Progenitor cell of endocrine pancreas (in vitro differentiated cells): ENCODE measurements at regions not wholly inside any gene's neighbourhood (a gene's known extent, or its start where the extent isn't known, plus 50 kb on each side); places are given as distances from the start of the nearest gene placed in this dataset.

Experiments used
- DNase-seq: peaks from one replicate; pipeline ENCODE4 v3.0.0; 2021; ENCODE audit warnings: low spot score; ENCODE audit not compliant: unreplicated experiment
- H3K27ac Mint-ChIP-seq: 2 replicates; pipeline ENCODE4 v1.8.0; 2021; ENCODE audit warnings: mild to moderate bottlenecking, moderate library complexity, mixed read lengths
- H3K27me3 Mint-ChIP-seq: 2 replicates; pipeline ENCODE4 v1.8.0; 2021; ENCODE audit warnings: mixed read lengths
- H3K36me3 Mint-ChIP-seq: 2 replicates; pipeline ENCODE4 v1.8.0; 2022; ENCODE audit warnings: mixed read lengths; ENCODE audit not compliant: insufficient read depth
- H3K4me1 Mint-ChIP-seq: 2 replicates; pipeline ENCODE4 v1.8.0; 2021; ENCODE audit warnings: low read depth, mixed read lengths
- H3K4me3 Mint-ChIP-seq: 2 replicates; pipeline ENCODE4 v1.8.0; 2021; ENCODE audit warnings: low read depth, mild to moderate bottlenecking, moderate library complexity, mixed read lengths
- H3K9me3 Mint-ChIP-seq: 2 replicates; pipeline ENCODE4 v1.8.0; 2021; ENCODE audit warnings: low read depth, mixed read lengths
- CTCF ChIP-seq: fragments of 200-600 bp; sonication (generic); IDR thresholded peaks from one replicate; pipeline ENCODE4 v1.5.0; 2021; ENCODE audit warnings: antibody characterized with exemption, mild to moderate bottlenecking; ENCODE audit not compliant: unreplicated experiment

- Mint-ChIP-seq H3K36me3 (peaks cover 9% of the 10 kb centered on the region), H3K9me3 (peaks cover 6% of the 10 kb centered on the region), H3K4me3 (no peak overlapping the region), H3K4me1 (no peaks in the 10 kb centered on the region), H3K27me3 (no peaks in the 10 kb centered on the region), H3K27ac (no peak overlapping the region)
- peak; percentile 24 for TF ChIP-seq CTCF
- DNase-seq = no peak
These were observed 53.4 kb upstream of the STX18 start for GRCh38 chr4:4595252-4595651.

- H3K27ac Mint-ChIP-seq = no peak overlapping the region
- H3K27me3 Mint-ChIP-seq = no peaks in the 10 kb centered on the region
- H3K4me1 Mint-ChIP-seq = no peaks in the 10 kb centered on the region
- DNase-seq = no peak
- H3K4me3 Mint-ChIP-seq = no peak overlapping the region
- TF ChIP-seq CTCF = no peak
- H3K9me3 Mint-ChIP-seq = peaks cover 6% of the 10 kb centered on the region
- H3K36me3 Mint-ChIP-seq = peaks cover 7% of the 10 kb centered on the region
These were observed 52.6 kb upstream of the STX18 start for GRCh38 chr4:4594285-4594920.

- Mint-ChIP-seq H3K4me3 (no peak overlapping the region), H3K36me3 (peaks cover 7% of the 10 kb centered on the region), H3K9me3 (peaks cover 6% of the 10 kb centered on the region), H3K27ac (no peak overlapping the region), H3K4me1 (no peaks in the 10 kb centered on the region), H3K27me3 (no peaks in the 10 kb centered on the region)
- TF ChIP-seq CTCF = no peak
- no peak for DNase-seq
These were observed 51.9 kb upstream of the STX18 start for GRCh38 chr4:4593596-4594284.

- H3K36me3 Mint-ChIP-seq = peaks cover 7% of the 10 kb centered on the region
- DNase-seq = no peak
- no peak for TF ChIP-seq CTCF
- no peaks in the 10 kb centered on the region for H3K27me3 Mint-ChIP-seq
- H3K27ac Mint-ChIP-seq = no peak overlapping the region
- peaks cover 6% of the 10 kb centered on the region for H3K9me3 Mint-ChIP-seq
- H3K4me3 Mint-ChIP-seq = no peak overlapping the region
- no peaks in the 10 kb centered on the region for H3K4me1 Mint-ChIP-seq
These were observed 50.6 kb upstream of the STX18 start for GRCh38 chr4:4592414-4592813.
